ENCODE measurements at regions not wholly inside any gene's neighbourhood (a gene's known extent, or its start where the extent isn't known, plus 50 kb on each side); places are given as distances from the start of the nearest gene placed in this dataset.

DNA sequence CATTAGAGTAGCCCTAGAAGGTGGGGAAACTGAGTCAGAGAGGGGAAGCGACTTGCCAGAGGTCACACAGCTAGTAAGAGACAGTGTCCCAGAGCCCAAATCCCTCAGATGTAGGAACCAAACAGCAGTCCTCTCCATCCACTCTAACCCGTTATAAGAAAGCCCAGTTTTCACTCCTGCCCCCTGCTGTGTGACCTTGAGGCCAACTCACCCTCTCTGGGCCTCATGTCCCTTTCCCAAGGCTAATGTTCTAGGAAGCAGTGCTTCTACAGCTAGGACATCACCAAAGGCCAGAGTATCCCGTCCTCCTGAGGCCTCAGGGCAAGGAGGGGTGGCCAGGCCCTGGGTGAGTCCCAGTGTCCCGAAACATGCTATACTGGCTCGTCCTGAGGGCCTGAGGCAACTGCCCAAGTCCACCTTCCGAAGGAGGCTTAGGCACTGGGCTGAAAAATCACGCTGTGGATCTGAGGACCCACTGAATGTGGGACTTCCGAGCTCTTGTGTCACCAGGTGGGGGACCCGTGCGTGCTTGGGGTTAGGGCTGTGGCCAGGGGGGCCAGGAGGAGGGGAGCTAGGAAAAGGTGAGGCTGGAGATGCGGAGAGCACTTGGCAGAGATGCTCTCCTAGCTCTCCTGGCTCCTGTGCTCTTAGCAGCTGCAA lies 109.2 kb upstream of the SLC6A11 start:
- TF ChIP-seq PPARA (CRISPR knock-in tag; IDR thresholded peaks at IDR 0.05; ENCODE audit: borderline replicate concordance) (no peak), RARB (CRISPR knock-in tag; IDR thresholded peaks at IDR 0.05) (no peak), TCF4 (CRISPR knock-in tag; IDR thresholded peaks at IDR 0.05; ENCODE audit: borderline replicate concordance) (no peak), TOX (CRISPR knock-in tag; IDR thresholded peaks at IDR 0.05; ENCODE audit: borderline replicate concordance) (no peak), GLIS3 (CRISPR knock-in tag; IDR thresholded peaks at IDR 0.05) (no peak), BACH2 (CRISPR knock-in tag; IDR thresholded peaks at IDR 0.05; ENCODE audit: borderline replicate concordance) (no peak), ZFP30 (CRISPR knock-in tag; IDR thresholded peaks at IDR 0.05) (no peak), ZNF70 (CRISPR knock-in tag; IDR thresholded peaks at IDR 0.05) (no peak), ARNTL (CRISPR knock-in tag; IDR thresholded peaks at IDR 0.05; ENCODE audit: borderline replicate concordance, low read depth) (no peak), SNAI2 (CRISPR knock-in tag; IDR thresholded peaks at IDR 0.05) (no peak), OSR1 (CRISPR knock-in tag; IDR thresholded peaks at IDR 0.05) (no peak)
- TF ChIP-seq, protein P1, sequence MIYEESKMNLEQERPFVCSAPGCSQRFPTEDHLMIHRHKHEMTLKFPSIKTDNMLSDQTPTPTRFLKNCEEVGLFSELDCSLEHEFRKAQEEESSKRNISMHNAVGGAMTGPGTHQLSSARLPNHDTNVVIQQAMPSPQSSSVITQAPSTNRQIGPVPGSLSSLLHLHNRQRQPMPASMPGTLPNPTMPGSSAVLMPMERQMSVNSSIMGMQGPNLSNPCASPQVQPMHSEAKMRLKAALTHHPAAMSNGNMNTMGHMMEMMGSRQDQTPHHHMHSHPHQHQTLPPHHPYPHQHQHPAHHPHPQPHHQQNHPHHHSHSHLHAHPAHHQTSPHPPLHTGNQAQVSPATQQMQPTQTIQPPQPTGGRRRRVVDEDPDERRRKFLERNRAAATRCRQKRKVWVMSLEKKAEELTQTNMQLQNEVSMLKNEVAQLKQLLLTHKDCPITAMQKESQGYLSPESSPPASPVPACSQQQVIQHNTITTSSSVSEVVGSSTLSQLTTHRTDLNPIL (CRISPR knock-in tag; IDR thresholded peaks at IDR 0.05; ENCODE audit: low read depth): no peak
- TF ChIP-seq, protein P2, sequence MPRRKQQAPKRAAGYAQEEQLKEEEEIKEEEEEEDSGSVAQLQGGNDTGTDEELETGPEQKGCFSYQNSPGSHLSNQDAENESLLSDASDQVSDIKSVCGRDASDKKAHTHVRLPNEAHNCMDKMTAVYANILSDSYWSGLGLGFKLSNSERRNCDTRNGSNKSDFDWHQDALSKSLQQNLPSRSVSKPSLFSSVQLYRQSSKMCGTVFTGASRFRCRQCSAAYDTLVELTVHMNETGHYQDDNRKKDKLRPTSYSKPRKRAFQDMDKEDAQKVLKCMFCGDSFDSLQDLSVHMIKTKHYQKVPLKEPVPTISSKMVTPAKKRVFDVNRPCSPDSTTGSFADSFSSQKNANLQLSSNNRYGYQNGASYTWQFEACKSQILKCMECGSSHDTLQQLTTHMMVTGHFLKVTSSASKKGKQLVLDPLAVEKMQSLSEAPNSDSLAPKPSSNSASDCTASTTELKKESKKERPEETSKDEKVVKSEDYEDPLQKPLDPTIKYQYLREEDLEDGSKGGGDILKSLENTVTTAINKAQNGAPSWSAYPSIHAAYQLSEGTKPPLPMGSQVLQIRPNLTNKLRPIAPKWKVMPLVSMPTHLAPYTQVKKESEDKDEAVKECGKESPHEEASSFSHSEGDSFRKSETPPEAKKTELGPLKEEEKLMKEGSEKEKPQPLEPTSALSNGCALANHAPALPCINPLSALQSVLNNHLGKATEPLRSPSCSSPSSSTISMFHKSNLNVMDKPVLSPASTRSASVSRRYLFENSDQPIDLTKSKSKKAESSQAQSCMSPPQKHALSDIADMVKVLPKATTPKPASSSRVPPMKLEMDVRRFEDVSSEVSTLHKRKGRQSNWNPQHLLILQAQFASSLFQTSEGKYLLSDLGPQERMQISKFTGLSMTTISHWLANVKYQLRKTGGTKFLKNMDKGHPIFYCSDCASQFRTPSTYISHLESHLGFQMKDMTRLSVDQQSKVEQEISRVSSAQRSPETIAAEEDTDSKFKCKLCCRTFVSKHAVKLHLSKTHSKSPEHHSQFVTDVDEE (CRISPR knock-in tag; IDR thresholded peaks at IDR 0.05): no peak
- TF ChIP-seq, protein P3, sequence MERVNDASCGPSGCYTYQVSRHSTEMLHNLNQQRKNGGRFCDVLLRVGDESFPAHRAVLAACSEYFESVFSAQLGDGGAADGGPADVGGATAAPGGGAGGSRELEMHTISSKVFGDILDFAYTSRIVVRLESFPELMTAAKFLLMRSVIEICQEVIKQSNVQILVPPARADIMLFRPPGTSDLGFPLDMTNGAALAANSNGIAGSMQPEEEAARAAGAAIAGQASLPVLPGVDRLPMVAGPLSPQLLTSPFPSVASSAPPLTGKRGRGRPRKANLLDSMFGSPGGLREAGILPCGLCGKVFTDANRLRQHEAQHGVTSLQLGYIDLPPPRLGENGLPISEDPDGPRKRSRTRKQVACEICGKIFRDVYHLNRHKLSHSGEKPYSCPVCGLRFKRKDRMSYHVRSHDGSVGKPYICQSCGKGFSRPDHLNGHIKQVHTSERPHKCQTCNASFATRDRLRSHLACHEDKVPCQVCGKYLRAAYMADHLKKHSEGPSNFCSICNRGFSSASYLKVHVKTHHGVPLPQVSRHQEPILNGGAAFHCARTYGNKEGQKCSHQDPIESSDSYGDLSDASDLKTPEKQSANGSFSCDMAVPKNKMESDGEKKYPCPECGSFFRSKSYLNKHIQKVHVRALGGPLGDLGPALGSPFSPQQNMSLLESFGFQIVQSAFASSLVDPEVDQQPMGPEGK (CRISPR knock-in tag; IDR thresholded peaks at IDR 0.05; ENCODE audit: borderline replicate concordance): no peak
